Activated CD4-positive, alpha-beta T cell treated with anti-CD3 and anti-CD28 coated beads, Interleukin-2, amount 10 ng/mL, durations not matched to agents 7 days and 5 days (primary cell): ENCODE measurements at regions not wholly inside any gene's neighbourhood (a gene's known extent, or its start where the extent isn't known, plus 50 kb on each side); places are given as distances from the start of the nearest gene placed in this dataset.
"Not testable (repeated sequence)": the region's sequence is repeated elsewhere in the genome, so short reads cannot be mapped to it uniquely, and the experiment has no call there.

Source experiments
- CTCF ChIA-PET: fragments of 350-600 bp; sonication (Branson Sonifier 250); formaldehyde crosslinking; loops from one replicate; lab custom pipeline; 2021; ENCODE audit warnings: antibody characterized with exemption; lab: Charles Lee
- POLR2A ChIA-PET: fragments of 350-600 bp; sonication (Branson Sonifier 250); formaldehyde crosslinking; loops from one replicate; lab custom pipeline; 2021; ENCODE audit warnings: antibody characterized with exemption; lab: Charles Lee
- DNase-seq: peaks from one replicate; pipeline ENCODE4 v3.0.0-alpha.2; 2020
- H3K27ac Mint-ChIP-seq: one replicate; pipeline ENCODE4 v1.8.0; 2021; ENCODE audit warnings: mild to moderate bottlenecking, moderate library complexity, mixed read lengths
- H3K27me3 Mint-ChIP-seq: one replicate; pipeline ENCODE4 v1.8.0; 2021; ENCODE audit warnings: mixed read lengths
- H3K36me3 Mint-ChIP-seq: one replicate; pipeline ENCODE4 v1.8.0; 2021; ENCODE audit warnings: low read depth, mixed read lengths
- H3K4me1 Mint-ChIP-seq: one replicate; pipeline ENCODE4 v1.8.0; 2021; ENCODE audit warnings: mixed read lengths
- H3K4me3 Mint-ChIP-seq: one replicate; pipeline ENCODE4 v1.8.0; 2021; ENCODE audit warnings: mild to moderate bottlenecking, moderate library complexity, mixed read lengths
- H3K9me3 Mint-ChIP-seq: one replicate; pipeline ENCODE4 v1.8.0; 2021; ENCODE audit warnings: mixed read lengths

- Mint-ChIP-seq H3K9me3 (peaks cover 2% of the 10 kb centered on the region), H3K27me3 (no peaks in the 10 kb centered on the region), H3K4me1 (no peaks in the 10 kb centered on the region), H3K36me3 (no peaks in the 10 kb centered on the region), H3K27ac (no peak overlapping the region), H3K4me3 (no peak overlapping the region)
- ChIA-PET CTCF (no interaction called here), POLR2A (no interaction called here)
- no peak for DNase-seq
These were observed 878.5 kb downstream of the PLOD2 start for GRCh38 chr3:145282505-145282904.

GRCh38 chr3:145286937-145287336 lies 874.0 kb downstream of the PLOD2 start:
- CTCF ChIA-PET: no interaction called here
- H3K36me3 Mint-ChIP-seq: no peaks in the 10 kb centered on the region
- no peaks in the 10 kb centered on the region for H3K4me1 Mint-ChIP-seq
- H3K9me3 Mint-ChIP-seq: peaks cover 2% of the 10 kb centered on the region
- H3K27me3 Mint-ChIP-seq: no peaks in the 10 kb centered on the region
- no peak overlapping the region for H3K4me3 Mint-ChIP-seq
- no peak overlapping the region for H3K27ac Mint-ChIP-seq
- POLR2A ChIA-PET: no interaction called here
- DNase-seq: no peak

DNA sequence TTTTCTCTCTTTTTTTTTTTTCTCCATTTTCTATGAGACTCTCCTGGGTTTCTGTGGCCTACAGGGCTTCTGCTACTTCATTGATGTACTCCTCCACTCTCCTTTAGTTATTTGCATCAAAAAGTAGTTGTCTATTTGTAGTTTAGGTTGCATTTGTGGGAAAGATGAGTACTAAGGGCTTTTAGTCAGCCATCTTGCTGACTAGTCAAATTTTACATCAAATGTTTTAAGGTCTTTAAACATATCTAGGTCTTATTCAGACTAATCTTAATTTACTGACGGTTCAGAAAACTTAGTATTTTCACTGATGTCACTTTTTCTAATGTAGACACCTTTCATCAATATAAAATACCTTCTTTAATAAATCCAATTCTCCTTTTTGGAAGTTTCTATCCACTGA lies 871.0 kb downstream of the PLOD2 start:
- POLR2A ChIA-PET: no interaction called here

DNA sequence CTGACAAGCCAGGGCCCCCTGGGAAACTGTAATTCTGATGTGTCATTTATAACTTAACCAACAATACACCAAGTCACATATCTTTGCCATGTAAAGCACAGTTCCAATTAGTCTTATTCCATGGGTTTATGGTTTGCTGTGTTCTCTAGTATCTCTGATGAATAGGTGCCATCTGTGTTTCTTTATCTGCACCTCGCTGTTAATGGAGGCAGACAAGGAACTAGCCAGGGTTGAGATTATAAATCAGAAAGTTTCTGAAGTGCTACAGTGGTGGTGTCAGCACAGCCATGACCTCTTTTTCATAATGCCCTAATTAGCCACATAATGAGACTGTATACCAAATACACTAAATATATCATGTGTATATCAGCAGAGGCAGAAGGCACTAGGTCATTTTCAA lies 866.4 kb downstream of the PLOD2 start:
- Mint-ChIP-seq H3K27me3 (no peaks in the 10 kb centered on the region), H3K9me3 (no peaks in the 10 kb centered on the region), H3K4me1 (no peaks in the 10 kb centered on the region), H3K36me3 (no peaks in the 10 kb centered on the region), H3K4me3 (no peak overlapping the region), H3K27ac (no peak overlapping the region)
- ChIA-PET POLR2A (no interaction called here), CTCF (no interaction called here)
- DNase-seq: no peak

More for the DNA sequence above, 871.0 kb downstream of the PLOD2 start:
- H3K4me3 Mint-ChIP-seq: no peak overlapping the region
- H3K4me1 Mint-ChIP-seq: no peaks in the 10 kb centered on the region
- no peaks in the 10 kb centered on the region for H3K36me3 Mint-ChIP-seq
- H3K9me3 Mint-ChIP-seq: peaks cover 2% of the 10 kb centered on the region
- no peak overlapping the region for H3K27ac Mint-ChIP-seq
- H3K27me3 Mint-ChIP-seq: no peaks in the 10 kb centered on the region
- no peak for DNase-seq
- CTCF ChIA-PET: no interaction called here

GRCh38 chr3:145307272-145307671 lies 853.7 kb downstream of the PLOD2 start:
- no peaks in the 10 kb centered on the region for H3K4me1 Mint-ChIP-seq
- CTCF ChIA-PET: no interaction called here
- POLR2A ChIA-PET: no interaction called here

GRCh38 chr3:145313751-145314150 lies 847.2 kb downstream of the PLOD2 start:
- Mint-ChIP-seq H3K4me1 (no peaks in the 10 kb centered on the region), H3K36me3 (no peaks in the 10 kb centered on the region), H3K4me3 (no peak overlapping the region), H3K27ac (no peak overlapping the region), H3K27me3 (no peaks in the 10 kb centered on the region), H3K9me3 (no peaks in the 10 kb centered on the region)
- DNase-seq: no peak
- POLR2A ChIA-PET: no interaction called here
- CTCF ChIA-PET: no interaction called here

More at GRCh38 chr3:145307272-145307671, 853.7 kb downstream of the PLOD2 start:
- H3K36me3 Mint-ChIP-seq: no peaks in the 10 kb centered on the region
- no peaks in the 10 kb centered on the region for H3K27me3 Mint-ChIP-seq
- H3K27ac Mint-ChIP-seq: no peak overlapping the region
- DNase-seq: no peak
- H3K9me3 Mint-ChIP-seq: no peaks in the 10 kb centered on the region
- no peak overlapping the region for H3K4me3 Mint-ChIP-seq

- H3K9me3 Mint-ChIP-seq, POLR2A ChIA-PET, CTCF ChIA-PET, H3K27ac Mint-ChIP-seq, H3K4me1 Mint-ChIP-seq, H3K4me3 Mint-ChIP-seq, DNase-seq, H3K27me3 Mint-ChIP-seq, H3K36me3 Mint-ChIP-seq: not testable (repeated sequence)
These were observed 844.7 kb downstream of the PLOD2 start for GRCh38 chr3:145316253-145316652.

DNA sequence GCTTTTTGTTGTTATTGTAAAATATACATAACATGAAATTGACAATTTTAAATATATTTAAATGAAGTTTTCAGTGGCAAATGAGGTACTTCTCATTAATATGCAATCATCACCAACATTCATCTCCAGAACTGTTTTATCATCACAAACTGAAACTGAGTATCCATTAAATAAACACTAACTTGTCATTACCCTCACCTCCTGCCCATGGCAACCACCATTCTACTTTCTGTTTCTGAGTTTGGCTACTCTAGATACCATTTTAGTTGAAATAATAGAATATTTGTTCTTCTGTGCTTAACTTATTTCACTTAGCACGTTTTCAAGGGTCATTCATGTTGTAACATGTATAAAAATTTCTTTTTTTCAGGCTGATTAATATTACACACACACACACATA lies 834.3 kb downstream of the PLOD2 start:
- no peak for DNase-seq
- H3K27me3 Mint-ChIP-seq: no peaks in the 10 kb centered on the region
- H3K27ac Mint-ChIP-seq: no peak overlapping the region
- ChIA-PET POLR2A (no interaction called here), CTCF (no interaction called here)
- H3K36me3 Mint-ChIP-seq: no peaks in the 10 kb centered on the region
- no peak overlapping the region for H3K4me3 Mint-ChIP-seq
- H3K4me1 Mint-ChIP-seq: no peaks in the 10 kb centered on the region
- no peaks in the 10 kb centered on the region for H3K9me3 Mint-ChIP-seq

GRCh38 chr3:145333427-145333826 lies 827.6 kb downstream of the PLOD2 start:
- H3K9me3 Mint-ChIP-seq, POLR2A ChIA-PET, H3K4me3 Mint-ChIP-seq, H3K4me1 Mint-ChIP-seq, H3K27ac Mint-ChIP-seq, DNase-seq, CTCF ChIA-PET, H3K27me3 Mint-ChIP-seq, H3K36me3 Mint-ChIP-seq: not testable (repeated sequence)

DNA sequence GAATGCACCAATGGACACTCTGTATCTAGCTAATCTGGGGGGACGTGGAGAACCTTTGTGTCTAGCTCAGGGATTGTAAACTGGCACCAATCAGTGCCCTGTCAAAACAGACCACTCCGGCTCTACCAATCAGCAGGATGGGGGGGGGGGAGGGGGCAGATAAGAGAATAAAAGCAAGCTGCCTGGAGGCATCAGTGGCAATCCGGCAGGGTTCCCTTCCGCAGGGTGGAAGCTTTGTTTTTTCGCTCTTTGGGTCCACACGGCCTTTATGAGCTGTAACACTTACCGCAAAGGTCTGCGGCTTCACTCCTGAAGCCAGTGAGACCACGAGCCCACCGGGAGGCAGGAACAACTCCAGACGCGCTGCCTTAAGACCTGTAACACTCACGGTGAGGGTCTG lies 827.1 kb downstream of the PLOD2 start:
- DNase-seq: no peak
- H3K27ac Mint-ChIP-seq: no peak overlapping the region
- no peak overlapping the region for H3K4me3 Mint-ChIP-seq
- POLR2A ChIA-PET: no interaction called here
- H3K36me3 Mint-ChIP-seq: no peaks in the 10 kb centered on the region
- CTCF ChIA-PET: no interaction called here
- peaks cover 3% of the 10 kb centered on the region for H3K9me3 Mint-ChIP-seq
- no peaks in the 10 kb centered on the region for H3K4me1 Mint-ChIP-seq
- H3K27me3 Mint-ChIP-seq: no peaks in the 10 kb centered on the region

- Mint-ChIP-seq H3K4me3 (no peak overlapping the region), H3K27ac (no peak overlapping the region), H3K27me3 (no peaks in the 10 kb centered on the region)
These were observed 805.8 kb downstream of the PLOD2 start for GRCh38 chr3:145355206-145355605.

GRCh38 chr3:145357453-145357852 lies 803.5 kb downstream of the PLOD2 start:
- H3K9me3 Mint-ChIP-seq: peaks cover 22% of the 10 kb centered on the region
- no peaks in the 10 kb centered on the region for H3K4me1 Mint-ChIP-seq
- H3K4me3 Mint-ChIP-seq: no peak overlapping the region
- no peaks in the 10 kb centered on the region for H3K36me3 Mint-ChIP-seq
- DNase-seq: no peak
- H3K27me3 Mint-ChIP-seq: no peaks in the 10 kb centered on the region
- ChIA-PET POLR2A (no interaction called here), CTCF (no interaction called here)
- no peak overlapping the region for H3K27ac Mint-ChIP-seq

More at GRCh38 chr3:145355206-145355605, 805.8 kb downstream of the PLOD2 start:
- no peak for DNase-seq
- Mint-ChIP-seq H3K9me3 (peaks cover 22% of the 10 kb centered on the region), H3K36me3 (no peaks in the 10 kb centered on the region), H3K4me1 (no peaks in the 10 kb centered on the region)
- POLR2A ChIA-PET: no interaction called here
- CTCF ChIA-PET: no interaction called here

GRCh38 chr3:145359040-145359439 lies 801.9 kb downstream of the PLOD2 start:
- Mint-ChIP-seq H3K27ac (no peak overlapping the region), H3K9me3 (peaks cover 22% of the 10 kb centered on the region)

GRCh38 chr3:145368748-145369147 lies 792.2 kb downstream of the PLOD2 start:
- Mint-ChIP-seq H3K4me3 (no peak overlapping the region), H3K9me3 (no peaks in the 10 kb centered on the region), H3K36me3 (no peaks in the 10 kb centered on the region), H3K27ac (no peak overlapping the region), H3K4me1 (no peaks in the 10 kb centered on the region), H3K27me3 (no peaks in the 10 kb centered on the region)
- POLR2A ChIA-PET: no interaction called here
- DNase-seq: no peak
- CTCF ChIA-PET: no interaction called here

More at GRCh38 chr3:145359040-145359439, 801.9 kb downstream of the PLOD2 start:
- POLR2A ChIA-PET: no interaction called here
- Mint-ChIP-seq H3K27me3 (no peaks in the 10 kb centered on the region), H3K36me3 (no peaks in the 10 kb centered on the region), H3K4me1 (no peaks in the 10 kb centered on the region), H3K4me3 (no peak overlapping the region)
- no peak for DNase-seq
- CTCF ChIA-PET: no interaction called here
